Pancreas (tissue), 10 donors: ENCODE measurements at regions not wholly inside any gene's neighbourhood (a gene's known extent, or its start where the extent isn't known, plus 50 kb on each side); places are given as distances from the start of the nearest gene placed in this dataset.

Experiments
- ATAC-seq, 4 donors: fragments of 200-7000 bp; cut with Tn5 transposase; one replicate each; pipeline versions ENCODE4 v1.8.0 to v1.9.1; 2020; ENCODE audit warnings: mild to moderate bottlenecking in 4 of 4, moderate library complexity in 4 of 4
- DNase-seq, 6 donors: peaks; one replicate each; pipeline ENCODE4 v3.0.0-alpha.2; 2020
- FAIRE-seq: peaks from 2 replicates; lab custom pipeline; 2012; peaks lifted over from hg19 to GRCh38; lab: Jason Lieb, UNC
- H3K27ac ChIP-seq, 4 donors: fragments of 200-600 bp; sonication (generic); 1 replicate in 3 of 4; 2 replicates in 1 of 4; pipeline versions ENCODE4 v1.5.0 to v1.8.0; 2020
- H3K27me3 ChIP-seq, 4 donors: fragments of 200-600 bp; one replicate each; pipeline ENCODE4 v1.8.0; 2021
- H3K36me3 ChIP-seq, 3 donors: fragments of 200-600 bp; sonication (generic) in 1 of 3; one replicate each; pipeline versions ENCODE4 v1.5.0 to v1.8.0; 2020 to 2021
- H3K4me1 ChIP-seq, 3 donors: fragments of 200-600 bp; one replicate each; pipeline ENCODE4 v1.8.0; 2021
- H3K4me3 ChIP-seq, 4 donors: fragments of 200-600 bp; sonication (generic) in 2 of 4; one replicate each; pipeline versions ENCODE4 v1.5.0 to v1.8.0; 2020 to 2021
- H3K9me3 ChIP-seq, 4 donors: fragments of 200-600 bp; one replicate each; pipeline ENCODE4 v1.8.0; 2021
- CTCF ChIP-seq, 4 donors: fragments of 200-600 bp; sonication (generic) in 3 of 4; IDR thresholded peaks; one replicate each; pipeline versions ENCODE4 v1.5.0 to v1.8.0; 2021; ENCODE audit warnings: antibody characterized with exemption in 4 of 4
- WGBS, 2 donors: extraction: QIAGEN DNeasy Blood & Tissue Kit; methylation state at CpG; one replicate each; pipeline ENCODE4 v1.1.7; 2013; 5-methylcytosine and 5-hydroxymethylcytosine counted together
- intact Hi-C, 3 donors: fragments of 100-400 bp; cut with DNase I; formaldehyde crosslinking; loops; one replicate each; pipeline versions ENCODE4 v1.11.1 to v1.14.2; 2022
- donor health status: healthy with polysubstance abuse.
- donor health status: DM: no; HTN: no; CAD: no; lungs with moderate emphysema.
- donor health status: DM: no; HTN: no; CAD: no.
- donor health status: control.
- donor health status: control.
- donor health status: Bipolar disorder and iron deficiency.
- donor health status: DM: yes; HTN: yes; CAD: no.
- donor health status: DM: no; HTN: no; CAD: no.
- donor health status: DM: no; HTN: no; CAD: no.
- donor health status: DM: yes; HTN: yes; CAD: no.

GRCh38 chr18:14014456-14014855, 99.1 kb upstream of the MC2R start:
- no peaks in the 10 kb centered on the region for H3K36me3 ChIP-seq
- no peak overlapping the region for H3K4me3 ChIP-seq
- DNase-seq (no peak), FAIRE-seq (no peak), ATAC-seq (no peak)
- no peaks in the 10 kb centered on the region for H3K9me3 ChIP-seq
- no peaks in the 10 kb centered on the region for H3K4me1 ChIP-seq
- 44 to 47% methylated on average over 1 of the region's 1 CpG for WGBS, 2 donors
- H3K27ac ChIP-seq = no peak overlapping the region
- intact Hi-C loops = no loop called here
- TF ChIP-seq CTCF (IDR thresholded peaks at IDR 0.05) = no peak
- H3K27me3 ChIP-seq = no peaks in the 10 kb centered on the region

DNA sequence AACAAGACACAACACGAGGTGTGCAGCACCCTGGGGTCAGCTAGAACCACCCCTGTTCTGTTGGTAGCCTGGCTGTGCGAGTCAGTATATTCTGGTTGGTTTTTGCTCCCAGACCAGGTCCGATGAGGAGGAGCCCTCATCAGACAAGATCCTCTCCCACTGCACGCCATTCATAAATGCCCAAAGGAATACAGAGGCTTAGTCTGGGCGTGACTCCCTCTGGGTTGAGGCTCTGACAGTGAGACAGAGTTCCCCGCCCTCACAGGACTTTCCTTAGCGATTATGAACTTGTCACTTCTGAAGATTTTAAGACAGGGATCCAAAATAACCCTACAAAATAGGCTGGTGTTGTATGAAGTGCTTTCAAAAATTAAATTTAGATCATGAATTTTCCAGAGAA, 85.5 kb upstream of the MC2R start:
- Histone ChIP-seq H3K4me1 (no peaks in the 10 kb centered on the region), H3K9me3 (no peaks in the 10 kb centered on the region), H3K27ac (no peak overlapping the region), H3K36me3 (no peaks in the 10 kb centered on the region), H3K4me3 (no peak overlapping the region), H3K27me3 (no peaks in the 10 kb centered on the region)
- FAIRE-seq = no peak
- no peak for TF ChIP-seq CTCF (IDR thresholded peaks at IDR 0.05)
- intact Hi-C loops = no loop called here
- DNase-seq = no peak
- WGBS, 2 donors = 53 to 61% methylated on average over 7 of the region's 7 CpGs
- ATAC-seq = no peak

- Histone ChIP-seq H3K27ac (no peak overlapping the region), H3K9me3 (no peaks in the 10 kb centered on the region), H3K4me1 (no peaks in the 10 kb centered on the region), H3K36me3 (no peaks in the 10 kb centered on the region), H3K4me3 (no peak overlapping the region), H3K27me3 (no peaks in the 10 kb centered on the region)
- ATAC-seq = no peak
- intact Hi-C loops = no loop called here
- no peak for FAIRE-seq
- 65 to 66% methylated on average over 5 of the region's 5 CpGs for WGBS, 2 donors
- TF ChIP-seq CTCF (IDR thresholded peaks at IDR 0.05) = no peak
- DNase-seq = no peak
Measured at GRCh38 chr18:13999231-13999630, 83.9 kb upstream of the MC2R start.

- ATAC-seq (no peak), DNase-seq (no peak), FAIRE-seq (no peak)
- Histone ChIP-seq H3K9me3 (no peaks in the 10 kb centered on the region), H3K4me3 (no peak overlapping the region), H3K27me3 (no peaks in the 10 kb centered on the region), H3K27ac (no peak overlapping the region), H3K36me3 (no peaks in the 10 kb centered on the region), H3K4me1 (no peaks in the 10 kb centered on the region)
- intact Hi-C loops = no loop called here
- 55 to 61% methylated on average over 9 of the region's 9 CpGs for WGBS, 2 donors
- no peak for TF ChIP-seq CTCF (IDR thresholded peaks at IDR 0.05)
Measured at GRCh38 chr18:13998571-13998970, 83.2 kb upstream of the MC2R start.

GRCh38 chr18:13993730-13994129, 78.4 kb upstream of the MC2R start:
- H3K27ac ChIP-seq = no peak overlapping the region
- no peak for TF ChIP-seq CTCF (IDR thresholded peaks at IDR 0.05)
- WGBS, 2 donors = 36% methylated on average over 5 of the region's 5 CpGs
- H3K9me3 ChIP-seq = no peaks in the 10 kb centered on the region
- no peaks in the 10 kb centered on the region for H3K36me3 ChIP-seq
- intact Hi-C loops = no loop called here
- no peaks in the 10 kb centered on the region for H3K27me3 ChIP-seq
- no peaks in the 10 kb centered on the region for H3K4me1 ChIP-seq
- ATAC-seq (no peak), DNase-seq (no peak), FAIRE-seq (no peak)
- no peak overlapping the region for H3K4me3 ChIP-seq
